GM23338 (cell line): ENCODE measurements at regions not wholly inside any gene's neighbourhood (a gene's known extent, or its start where the extent isn't known, plus 50 kb on each side); places are given as distances from the start of the nearest gene placed in this dataset.

Experiments
- CREB1 ChIP-seq: fragments of 250-450 bp; sonication (Bioruptor Pico); IDR thresholded peaks from 2 replicates; pipeline ENCODE4 v1.5.0; 2020; ENCODE audit warnings: low read depth, mild to moderate bottlenecking, moderate library complexity
- CTCF ChIP-seq, 2 experiments: fragments of 200-600 bp in 1 of 2; sonication (generic) in 1 of 2; conservative IDR thresholded peaks; 2 replicates each; pipeline versions ENCODE4 v1.5.1 to v1.6.1; 2016 to 2017; ENCODE audit warnings: antibody characterized with exemption in 2 of 2, low read depth in 2 of 2, mild to moderate bottlenecking in 2 of 2, moderate library complexity in 1 of 2
- ETS1 ChIP-seq: IDR thresholded peaks from 2 replicates; pipeline ENCODE4 v1.6.1; 2016; ENCODE audit warnings: antibody characterized with exemption
- EZH2 ChIP-seq: fragments of 200-600 bp; sonication (generic); IDR thresholded peaks from one replicate; pipeline ENCODE4 v1.8.0; 2017; ENCODE audit warnings: antibody characterized with exemption, mild to moderate bottlenecking, low read depth; ENCODE audit not compliant: unreplicated experiment
- EZH2phosphoT487 ChIP-seq: fragments of 200-600 bp; sonication (generic); IDR thresholded peaks from one replicate; pipeline ENCODE4 v1.8.1; 2018; ENCODE audit warnings: antibody characterized with exemption; ENCODE audit not compliant: unreplicated experiment
- JUNB ChIP-seq: IDR thresholded peaks from one replicate; pipeline ENCODE4 v1.6.1; 2016; ENCODE audit warnings: antibody characterized with exemption; ENCODE audit not compliant: unreplicated experiment
- POLR2AphosphoS5 ChIP-seq: IDR thresholded peaks from 2 replicates; pipeline ENCODE4 v1.6.1; 2016; ENCODE audit warnings: antibody characterized with exemption, low read depth
- REST ChIP-seq: IDR thresholded peaks from one replicate; pipeline ENCODE4 v1.6.1; 2018; ENCODE audit warnings: antibody characterized with exemption; ENCODE audit not compliant: unreplicated experiment
- STAT1 ChIP-seq: IDR thresholded peaks from one replicate; pipeline ENCODE4 v1.6.1; 2016; ENCODE audit warnings: antibody characterized with exemption; ENCODE audit not compliant: unreplicated experiment
- ZNF114 ChIP-seq: fragments of 250-450 bp; sonication (Bioruptor Pico); IDR thresholded peaks from 2 replicates; pipeline ENCODE4 v1.5.0; 2020; ENCODE audit warnings: mild to moderate bottlenecking, moderate library complexity
- ZNF331 ChIP-seq: fragments of 250-450 bp; sonication (Bioruptor Pico); IDR thresholded peaks from 2 replicates; pipeline ENCODE4 v1.5.0; 2020; ENCODE audit warnings: low read depth, mild to moderate bottlenecking, moderate library complexity
- ZNF462 ChIP-seq: fragments of 250-450 bp; sonication (Bioruptor Pico); IDR thresholded peaks from 2 replicates; pipeline ENCODE4 v1.5.0; 2020; ENCODE audit warnings: mild to moderate bottlenecking, moderate library complexity

GRCh38 chr12:88662093-88662492, 81.8 kb upstream of the KITLG start:
- TF ChIP-seq EZH2: no peak
- TF ChIP-seq CTCF (conservative IDR thresholded peaks at IDR 0.05; ENCODE audit: low read depth in 2 of 2): no peak
- TF ChIP-seq REST: no peak
- no peak for TF ChIP-seq POLR2AphosphoS5
- no peak for TF ChIP-seq ETS1
- no peak for TF ChIP-seq EZH2phosphoT487
- no peak for TF ChIP-seq CREB1 (CRISPR knock-in tag)
- no peak for TF ChIP-seq JUNB
- no peak for TF ChIP-seq ZNF114 (CRISPR knock-in tag)
- no peak for TF ChIP-seq STAT1
- no peak for TF ChIP-seq ZNF331 (CRISPR knock-in tag)
- TF ChIP-seq ZNF462 (CRISPR knock-in tag): no peak
